EL (cell line): ENCODE measurements at regions not wholly inside any gene's neighbourhood (a gene's known extent, or its start where the extent isn't known, plus 50 kb on each side); places are given as distances from the start of the nearest gene placed in this dataset.
"Not testable (repeated sequence)": the region's sequence is repeated elsewhere in the genome, so short reads cannot be mapped to it uniquely, and the experiment has no call there.

Source experiments
- DNase-seq: peaks from one replicate; pipeline ENCODE4 v3.0.0-alpha.2; 2016

GRCh38 chr6:47180633-47181032 lies 129.1 kb downstream of the TNFRSF21 start:
- peak; percentile 83 for DNase-seq

DNA sequence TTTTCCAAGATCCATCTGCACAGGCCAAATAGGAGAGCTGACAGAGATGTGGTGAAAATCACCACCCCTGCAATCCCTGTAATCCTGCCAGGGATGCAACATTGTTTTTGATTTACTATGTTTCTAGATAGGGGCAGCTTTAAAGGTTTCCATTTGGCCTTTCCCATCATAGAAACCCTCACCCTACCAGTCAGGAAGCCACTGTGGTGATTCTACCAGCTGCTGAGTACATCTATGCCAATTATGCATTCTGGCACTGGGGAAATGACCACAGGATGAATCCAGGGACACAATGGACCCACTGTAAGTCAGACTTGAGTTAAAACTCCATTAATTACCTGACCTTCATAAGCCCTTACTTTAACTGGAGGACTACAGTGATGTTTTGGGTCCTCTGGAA lies 130.4 kb downstream of the TNFRSF21 start:
- DNase-seq: no peak

DNA sequence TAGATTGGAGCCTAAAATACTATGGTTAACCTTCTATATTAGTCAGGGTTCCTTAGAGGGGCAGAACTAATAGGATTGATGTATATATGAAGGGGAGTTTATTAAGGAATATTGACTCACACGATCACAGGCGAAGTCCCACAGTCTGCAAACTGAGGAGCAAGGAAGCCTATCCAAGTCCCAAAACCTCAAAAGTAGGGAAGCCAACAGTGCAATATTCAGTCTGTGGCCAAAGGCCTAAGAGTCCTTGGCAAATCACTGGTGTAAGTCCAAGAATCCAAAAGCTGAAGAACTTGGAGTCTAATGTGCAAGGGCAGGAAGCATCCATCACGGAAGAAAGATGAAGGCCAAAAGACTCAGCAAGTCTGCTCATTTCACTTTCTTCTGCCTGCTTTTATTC lies 133.5 kb upstream of the ADGRF1 start:
- no peak for DNase-seq

- DNase-seq: no peak
These were observed 132.4 kb upstream of the ADGRF1 start for GRCh38 chr6:47174502-47175023.

GRCh38 chr6:47174063-47174462 lies 131.9 kb upstream of the ADGRF1 start:
- DNase-seq: not testable (repeated sequence)

DNA sequence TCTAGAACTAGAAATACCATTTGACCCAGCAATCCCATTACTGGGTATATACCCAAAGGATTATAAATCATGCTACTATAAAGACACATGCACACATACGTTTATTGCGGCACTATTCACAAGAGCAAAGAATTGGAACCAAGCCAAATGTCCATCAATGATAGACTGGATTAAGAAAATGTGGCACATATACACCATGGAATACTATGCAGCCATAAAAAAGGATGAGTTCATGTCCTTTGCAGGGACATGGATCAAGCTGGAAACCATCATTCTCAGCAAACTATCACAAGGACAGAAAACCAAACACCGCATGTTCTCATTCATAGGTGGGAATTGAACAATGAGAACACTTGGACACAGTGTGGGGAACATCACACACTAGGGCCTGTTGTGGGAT lies 131.0 kb upstream of the ADGRF1 start:
- not testable (repeated sequence) for DNase-seq

DNA sequence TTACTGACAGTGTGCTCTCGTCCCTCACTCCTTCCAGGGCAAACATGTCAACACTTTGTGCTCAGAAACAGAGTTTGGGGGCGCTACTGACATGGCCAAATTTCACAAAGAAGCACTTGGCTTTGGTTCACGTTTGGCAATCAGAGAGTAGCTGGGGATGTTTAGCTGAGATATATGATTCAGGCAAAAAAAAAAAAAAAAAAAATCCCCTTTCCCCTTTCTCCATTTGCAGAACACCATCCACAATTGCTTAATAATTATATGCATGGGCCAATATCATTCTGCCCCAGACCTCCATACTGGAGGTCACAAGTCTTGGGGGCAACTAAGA lies 128.4 kb upstream of the ADGRF1 start:
- DNase-seq: no peak

- peak; percentile 50 for DNase-seq
These were observed 127.9 kb upstream of the ADGRF1 start for GRCh38 chr6:47169785-47170616.

DNA sequence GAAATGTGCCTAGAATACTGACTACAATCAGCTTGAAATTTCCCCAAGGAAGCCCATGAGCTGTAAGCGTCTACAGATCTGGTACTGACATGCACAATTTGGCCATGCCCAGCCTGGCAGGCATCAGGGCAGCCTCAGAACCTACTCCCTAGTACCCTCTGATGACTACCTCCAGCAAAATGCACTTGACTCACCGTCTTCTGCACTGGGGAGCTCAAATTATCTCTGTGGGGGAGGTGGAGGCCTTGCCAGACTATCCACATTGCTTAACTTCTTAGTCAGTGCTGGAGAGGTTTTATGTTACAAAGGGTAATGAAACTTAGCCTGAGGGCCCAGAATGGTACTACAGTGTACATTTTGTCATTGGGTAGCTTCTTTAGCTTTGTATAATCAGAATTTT lies 126.0 kb upstream of the ADGRF1 start:
- DNase-seq: peak; percentile 98

GRCh38 chr6:47165918-47166317 lies 123.8 kb upstream of the ADGRF1 start:
- DNase-seq: peak; percentile 22

DNA sequence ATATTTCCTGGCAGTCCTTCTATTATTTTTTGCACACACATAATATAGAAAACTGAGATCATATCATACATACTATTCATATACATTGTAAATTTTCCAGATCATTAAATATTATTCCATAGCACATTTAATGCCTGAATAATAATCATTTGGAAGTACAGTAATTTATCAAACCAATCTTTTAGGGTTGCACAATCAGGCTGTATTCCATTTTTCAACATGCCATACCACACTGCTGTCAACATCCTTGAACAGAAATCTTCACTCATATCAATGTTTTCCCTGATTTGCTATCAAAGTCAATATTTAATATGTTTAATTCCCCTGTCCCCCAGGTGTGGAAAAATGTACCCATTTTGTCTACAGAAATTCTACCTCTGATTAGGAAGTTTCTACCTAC lies 122.7 kb upstream of the ADGRF1 start:
- DNase-seq: no peak

DNA sequence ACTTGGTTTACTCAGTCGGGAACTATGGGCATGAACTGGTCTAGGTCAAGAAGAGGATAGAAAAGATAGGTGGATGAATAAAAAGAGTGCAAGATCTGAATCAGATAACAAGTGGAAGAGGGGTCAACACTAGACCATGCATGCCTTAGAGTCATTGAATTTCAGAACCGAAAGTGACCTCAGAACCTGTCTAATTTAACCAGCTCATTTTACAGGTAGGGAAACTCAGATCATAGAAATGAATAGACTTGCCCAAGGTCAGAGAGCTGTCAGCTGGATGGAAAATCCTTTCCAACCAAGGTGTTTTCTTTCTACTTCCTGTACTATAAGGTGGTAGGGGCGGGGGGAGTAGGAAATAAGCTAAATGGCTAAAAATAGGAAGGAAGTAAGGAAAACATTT lies 121.4 kb upstream of the ADGRF1 start:
- DNase-seq: no peak

GRCh38 chr6:47162793-47163192 lies 120.7 kb upstream of the ADGRF1 start:
- DNase-seq: no peak

DNA sequence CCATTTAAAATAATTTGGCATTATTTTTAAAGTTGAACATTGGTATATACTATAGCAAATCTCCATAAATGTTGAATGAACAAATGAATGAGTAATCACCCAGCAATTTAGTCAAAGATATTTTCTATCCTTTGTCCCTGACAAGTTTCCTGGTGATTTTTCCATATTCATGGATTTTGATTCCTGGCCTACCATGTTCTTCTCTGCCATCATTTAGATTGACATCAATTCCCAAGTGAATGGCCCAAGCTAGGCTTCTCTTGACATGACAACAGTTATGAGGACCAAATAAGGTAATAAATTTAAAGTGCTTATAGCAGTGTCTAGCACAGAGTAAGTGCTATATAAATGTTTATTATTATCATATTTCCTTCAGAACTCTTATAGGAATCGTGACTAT lies 120.1 kb upstream of the ADGRF1 start:
- no peak for DNase-seq

DNA sequence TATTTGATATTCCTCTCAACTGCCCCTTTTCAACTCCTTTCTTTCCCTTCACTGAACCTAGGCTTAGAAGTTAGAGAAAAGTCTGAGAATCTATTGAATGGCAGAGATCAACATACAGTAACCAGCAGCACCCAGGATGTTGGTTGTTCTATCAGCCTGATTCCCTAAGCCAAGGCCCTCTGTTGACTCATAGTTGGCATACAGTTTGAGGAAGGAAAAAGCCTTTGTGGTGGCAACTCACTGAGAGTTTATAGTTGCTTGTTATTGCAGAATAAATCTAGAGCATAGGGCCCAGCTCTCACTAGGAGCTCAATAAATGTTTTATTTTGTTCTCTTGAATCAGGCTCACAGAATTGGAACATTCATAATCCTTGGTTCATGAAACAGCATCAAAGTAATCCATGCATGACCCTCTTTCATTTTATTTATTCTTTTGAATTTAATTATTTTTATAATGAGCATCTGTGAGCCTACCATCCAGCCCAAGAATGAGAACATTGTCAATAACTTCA lies 119.1 kb upstream of the ADGRF1 start:
- DNase-seq: peak; percentile 49

- DNase-seq: no peak
These were observed 118.6 kb upstream of the ADGRF1 start for GRCh38 chr6:47160702-47161101.

DNA sequence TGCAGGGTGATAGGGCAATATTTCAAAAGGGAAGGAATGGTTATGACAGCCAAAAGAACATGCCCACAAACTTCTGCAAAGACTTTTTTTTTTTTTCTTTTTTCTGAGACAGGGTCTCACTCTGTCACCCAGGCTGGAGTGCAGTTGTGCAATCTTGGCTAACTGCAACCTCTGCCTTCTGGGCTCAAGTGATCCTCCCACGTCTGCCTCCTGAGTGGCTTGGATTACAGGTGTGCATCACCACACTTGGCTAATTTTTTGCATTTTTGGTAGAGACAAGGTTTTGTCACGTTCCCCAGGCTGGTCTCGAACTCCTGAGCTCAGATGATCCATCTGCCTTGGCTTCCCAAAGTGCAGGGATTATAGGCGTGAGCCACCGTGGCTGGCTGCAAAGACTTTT lies 117.6 kb upstream of the ADGRF1 start:
- DNase-seq: no peak

GRCh38 chr6:47157653-47158219 lies 115.6 kb upstream of the ADGRF1 start:
- no peak for DNase-seq

DNA sequence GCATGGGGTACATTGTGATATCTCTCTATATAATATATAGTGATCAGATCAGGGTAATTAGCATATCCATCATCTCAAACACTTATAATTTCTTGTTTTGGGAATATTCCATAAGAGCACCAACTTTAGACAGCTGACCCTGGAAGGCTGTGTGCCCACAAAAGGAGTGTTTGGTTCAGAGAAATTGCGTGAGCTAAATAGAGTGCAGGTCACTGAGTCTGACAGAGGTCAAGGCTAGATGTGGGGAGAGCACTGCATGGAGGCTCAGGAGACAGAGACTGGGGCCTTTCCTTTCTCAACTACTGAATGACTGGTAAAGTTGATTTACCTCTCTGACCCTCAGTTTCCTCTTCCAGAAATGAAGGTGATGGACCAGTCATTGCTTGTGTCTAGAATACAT lies 114.9 kb upstream of the ADGRF1 start:
- DNase-seq: no peak

DNA sequence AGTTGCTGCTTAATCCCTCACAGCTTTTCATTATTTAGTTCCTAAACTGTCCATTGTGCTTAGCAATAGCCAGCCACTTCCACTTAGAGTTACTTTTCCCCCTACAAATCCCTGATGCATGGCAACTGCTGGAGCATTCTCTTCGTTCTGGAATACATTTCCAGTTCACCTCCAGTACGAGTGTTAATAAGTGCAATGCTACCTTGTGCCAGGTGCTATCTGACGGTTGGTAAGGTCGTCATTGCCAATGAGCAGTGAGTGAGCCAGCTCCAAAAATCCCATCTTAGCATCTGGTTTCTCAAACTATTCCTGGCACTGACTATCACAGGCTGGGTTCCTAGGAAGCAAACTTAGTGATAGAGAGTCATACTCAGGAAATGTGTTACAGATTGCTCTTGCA lies 114.1 kb upstream of the ADGRF1 start:
- DNase-seq: no peak

- no peak for DNase-seq
These were observed 111.2 kb upstream of the ADGRF1 start for GRCh38 chr6:47153404-47153755.

DNA sequence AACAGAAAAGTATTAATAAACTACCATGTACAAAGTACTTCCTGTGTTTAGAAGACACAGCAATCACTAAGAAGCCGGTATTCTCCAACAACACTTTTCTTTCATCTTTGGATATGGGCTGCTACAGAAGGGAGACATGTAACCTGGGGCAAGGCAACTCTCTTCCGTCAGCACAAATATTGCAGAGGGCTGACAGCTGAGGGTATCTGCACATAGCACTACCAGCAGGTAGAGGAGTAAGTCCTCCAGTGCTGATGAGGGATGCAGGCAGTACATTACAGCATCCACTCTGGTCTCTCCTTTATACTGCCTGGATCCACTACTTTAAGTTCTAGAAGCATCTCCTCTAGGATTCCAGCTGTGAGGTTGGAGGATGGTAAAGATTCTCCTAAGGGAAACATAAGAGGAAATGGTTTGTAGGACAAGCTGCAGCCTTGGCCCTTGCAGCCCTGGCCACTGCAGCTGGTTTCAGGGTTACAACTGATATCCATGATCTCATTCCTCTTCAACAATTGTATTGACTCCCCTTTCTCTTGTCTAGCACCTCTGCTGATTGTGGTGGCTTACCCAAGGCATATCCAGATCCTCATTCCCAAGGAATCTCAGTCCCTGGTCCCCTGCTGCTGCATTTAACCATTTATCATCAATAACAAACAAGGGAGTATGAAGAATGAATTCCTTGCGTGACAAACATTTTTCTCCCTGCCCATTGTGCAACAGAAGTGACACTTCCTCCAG lies 110.7 kb upstream of the ADGRF1 start:
- DNase-seq: peak; percentile 81

DNA sequence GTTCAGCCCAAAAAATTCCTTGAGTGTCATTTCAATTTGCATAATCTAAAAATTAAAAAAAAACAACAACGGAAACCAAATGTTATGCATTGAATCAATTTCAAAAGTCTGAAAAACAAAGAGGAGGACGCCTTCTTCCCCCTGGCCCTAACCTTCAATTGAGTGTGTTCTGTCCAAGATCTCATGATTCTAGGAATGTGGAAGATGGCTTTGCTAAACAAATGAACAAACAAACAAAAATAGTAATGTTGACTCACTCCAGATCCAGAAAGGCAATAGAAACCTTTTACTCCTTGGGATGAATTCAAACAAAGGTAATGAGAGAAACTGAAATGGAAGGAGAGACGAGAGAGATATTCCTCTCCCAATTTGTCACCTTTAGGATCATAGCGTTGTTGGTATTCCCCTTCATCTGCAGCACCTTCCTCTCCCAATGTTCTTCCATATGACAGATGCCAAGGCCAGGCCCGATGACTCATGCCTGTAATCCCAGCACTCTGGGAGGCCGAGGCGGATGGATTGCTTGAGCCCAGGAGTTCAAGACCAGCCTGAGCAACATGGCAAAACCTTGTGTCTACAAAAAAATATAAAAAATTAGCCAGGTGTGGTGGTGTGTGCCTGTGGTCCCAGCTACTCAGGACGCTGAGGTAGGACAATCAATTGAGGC lies 109.2 kb upstream of the ADGRF1 start:
- no peak for DNase-seq
